PC-9 (cell line): ENCODE measurements at regions not wholly inside any gene's neighbourhood (a gene's known extent, or its start where the extent isn't known, plus 50 kb on each side); places are given as distances from the start of the nearest gene placed in this dataset.

Experiments
- CTCF ChIP-seq: fragments of 200-600 bp; sonication (generic); conservative IDR thresholded peaks from 2 replicates; pipeline ENCODE4 v1.6.1; 2017; ENCODE audit warnings: mixed run types, antibody characterized with exemption, mild to moderate bottlenecking, moderate library complexity
- EZH2 ChIP-seq: fragments of 200-600 bp; sonication (generic); IDR thresholded peaks from 2 replicates; pipeline ENCODE4 v1.8.0; 2017; ENCODE audit warnings: antibody characterized with exemption, low read depth

GRCh38 chr14:32012571-32012970 lies 64.5 kb upstream of the ARHGAP5 start:
- TF ChIP-seq CTCF (no peak), EZH2 (no peak)
